ENCODE measurements at regions not wholly inside any gene's neighbourhood (a gene's known extent, or its start where the extent isn't known, plus 50 kb on each side); places are given as distances from the start of the nearest gene placed in this dataset.

GRCh38 chr18:46426679-46427047, 230.4 kb downstream of the LOXHD1 start:
- H3K4me3 ChIP-seq (ENCODE audit: low read depth, low read length): no peak overlapping the region
- no peaks in the 10 kb centered on the region for H3K36me3 ChIP-seq (ENCODE audit: control insufficient read depth, insufficient read depth, low read length)
- FAIRE-seq (no peak), DNase-seq (ENCODE audit: low read depth) (no peak)
- no peaks in the 10 kb centered on the region for H3K27me3 ChIP-seq (ENCODE audit: control insufficient read depth, insufficient read depth, low read length)
- TF ChIP-seq CTCF (IDR thresholded peaks at IDR 0.05; ENCODE audit: insufficient read depth, low read length, severe bottlenecking): no peak
